Panc1 (cell line): ENCODE measurements at regions not wholly inside any gene's neighbourhood (a gene's known extent, or its start where the extent isn't known, plus 50 kb on each side); places are given as distances from the start of the nearest gene placed in this dataset.

Experiments used
- ATAC-seq: fragments of 200-7000 bp; cut with Tn5 transposase; 2 replicates; pipeline ENCODE4 v1.9.1; 2020; ENCODE audit warnings: mild to moderate bottlenecking, moderate library complexity
- BruUV-seq: library from RNA; stranded (reverse); fragments of 400-500 nt; replicated peaks from 2 replicates; lab custom pipeline; 2021; lab: Mats Ljungman, UMichigan
- CTCF ChIA-PET: fragments of 300-600 bp; sonication (Branson Sonifier 250); formaldehyde crosslinking; loops from one replicate; lab custom pipeline; 2022; ENCODE audit warnings: antibody characterized with exemption; lab: Charles Lee
- POLR2A ChIA-PET: fragments of 300-600 bp; sonication (Branson Sonifier 250); formaldehyde crosslinking; loops from one replicate; lab custom pipeline; 2022; ENCODE audit warnings: antibody characterized with exemption; lab: Charles Lee
- DNase-seq: peaks from one replicate; pipeline ENCODE4 v3.0.0-alpha.2; 2010; ENCODE audit warnings: low read depth, low spot score
- H3K27ac ChIP-seq: 2 replicates; pipeline ENCODE4 v1.5.1; 2011; ENCODE audit warnings: mild to moderate bottlenecking, low read length, inconsistent platforms
- H3K27me3 ChIP-seq: fragments of 200-500 bp; sonication (Bioruptor generic); 2 replicates; pipeline ENCODE4 v1.6.0; 2014; ENCODE audit warnings: low read length, inconsistent platforms; ENCODE audit not compliant: control insufficient read depth, insufficient read depth
- H3K36me3 ChIP-seq: fragments of 200-500 bp; sonication (Bioruptor generic); 2 replicates; pipeline ENCODE4 v1.5.1; 2014; ENCODE audit warnings: inconsistent platforms, mild to moderate bottlenecking, low read length, moderate library complexity; ENCODE audit not compliant: control insufficient read depth, insufficient read depth
- H3K4me1 ChIP-seq: 2 replicates; pipeline ENCODE4 v1.5.1; 2011; ENCODE audit warnings: inconsistent platforms, mild to moderate bottlenecking, low read length, moderate library complexity; ENCODE audit not compliant: control insufficient read depth, insufficient read depth
- H3K4me3 ChIP-seq, 2 experiments: 2 replicates each; pipeline ENCODE4 v1.5.1; 2011 to 2012; ENCODE audit warnings: low read depth in 2 of 2, low read length in 2 of 2, mild to moderate bottlenecking in 2 of 2, inconsistent platforms in 1 of 2, moderate library complexity in 1 of 2
- H3K9me3 ChIP-seq: fragments of 200-500 bp; sonication (Bioruptor generic); 2 replicates; pipeline ENCODE4 v1.5.1; 2014; ENCODE audit warnings: low read depth, mild to moderate bottlenecking, inconsistent platforms, low read length, moderate library complexity; ENCODE audit not compliant: control insufficient read depth, insufficient read depth
- POLR2AphosphoS5 ChIP-seq: IDR thresholded peaks from 2 replicates; pipeline ENCODE4 v1.6.1; 2012; ENCODE audit warnings: mild to moderate bottlenecking, low read depth, low read length, moderate library complexity
- SIN3A ChIP-seq: IDR thresholded peaks from 2 replicates; pipeline ENCODE4 v1.6.1; 2012; ENCODE audit warnings: low read depth, mild to moderate bottlenecking, low read length, moderate library complexity, borderline replicate concordance; ENCODE audit not compliant: insufficient read depth
- TCF7L2 ChIP-seq: IDR thresholded peaks from 2 replicates; pipeline ENCODE4 v1.6.1; 2011; ENCODE audit warnings: mild to moderate bottlenecking, low read depth, low read length, inconsistent platforms
- in situ Hi-C: cut with HindIII; loops from 2 replicates; pipeline ENCODE4 v1.10.0; 2016; ENCODE audit warnings: low sequenced_read_pairs, low pct_unique_long_range_greater_than_20kb
- intact Hi-C: fragments of 100-400 bp; cut with micrococcal nuclease; formaldehyde crosslinking; loops from one replicate; pipeline ENCODE4 v1.10.0; 2022; ENCODE audit not compliant: unreplicated experiment
- TF ChIP-seq, protein P1 (sequence below): fragments of 450-650 bp; IDR thresholded peaks from 2 replicates; pipeline ENCODE4 v1.5.1; 2017; ENCODE audit warnings: mild to moderate bottlenecking
- TF ChIP-seq, protein P2 (sequence below), 2 experiments: IDR thresholded peaks; 2 replicates each; pipeline ENCODE4 v1.6.1; 2011 to 2012; ENCODE audit warnings: low read depth in 2 of 2, control low read depth in 1 of 2, low read length in 1 of 2, mild to moderate bottlenecking in 1 of 2, moderate library complexity in 1 of 2; ENCODE audit not compliant: insufficient read depth in 1 of 2

DNA sequence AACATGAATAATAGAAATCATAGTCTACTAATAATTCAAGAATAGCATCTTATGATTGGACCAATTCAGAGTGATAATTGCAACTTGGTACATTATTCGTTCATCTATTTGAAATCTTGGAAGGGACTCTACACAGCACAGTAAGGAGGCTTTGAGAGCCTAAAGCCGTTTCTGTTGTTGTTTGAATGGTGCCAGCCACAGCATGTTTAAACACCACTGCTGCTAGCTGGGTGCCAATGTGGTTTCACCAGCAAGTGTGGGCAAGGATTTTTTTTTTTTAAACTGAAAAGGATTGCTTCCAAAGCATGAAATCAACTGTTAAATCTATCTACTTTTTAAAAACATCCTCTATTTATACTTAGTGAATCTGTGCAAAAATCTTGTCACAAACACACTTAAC, 253.9 kb upstream of the MAP3K1 start:
- intact Hi-C loops (no loop called here), in situ Hi-C loops (no loop called here)
- Histone ChIP-seq H3K4me3 (no peak overlapping the region), H3K36me3 (no peaks in the 10 kb centered on the region), H3K27ac (no peak overlapping the region), H3K4me1 (no peaks in the 10 kb centered on the region), H3K9me3 (no peaks in the 10 kb centered on the region), H3K27me3 (peaks cover 17% of the 10 kb centered on the region)
- POLR2A ChIA-PET = no interaction called here
- no TSS peak for BruUV-seq
- TF ChIP-seq SIN3A (no peak), POLR2AphosphoS5 (no peak), TCF7L2 (no peak)
- TF ChIP-seq, protein P1, sequence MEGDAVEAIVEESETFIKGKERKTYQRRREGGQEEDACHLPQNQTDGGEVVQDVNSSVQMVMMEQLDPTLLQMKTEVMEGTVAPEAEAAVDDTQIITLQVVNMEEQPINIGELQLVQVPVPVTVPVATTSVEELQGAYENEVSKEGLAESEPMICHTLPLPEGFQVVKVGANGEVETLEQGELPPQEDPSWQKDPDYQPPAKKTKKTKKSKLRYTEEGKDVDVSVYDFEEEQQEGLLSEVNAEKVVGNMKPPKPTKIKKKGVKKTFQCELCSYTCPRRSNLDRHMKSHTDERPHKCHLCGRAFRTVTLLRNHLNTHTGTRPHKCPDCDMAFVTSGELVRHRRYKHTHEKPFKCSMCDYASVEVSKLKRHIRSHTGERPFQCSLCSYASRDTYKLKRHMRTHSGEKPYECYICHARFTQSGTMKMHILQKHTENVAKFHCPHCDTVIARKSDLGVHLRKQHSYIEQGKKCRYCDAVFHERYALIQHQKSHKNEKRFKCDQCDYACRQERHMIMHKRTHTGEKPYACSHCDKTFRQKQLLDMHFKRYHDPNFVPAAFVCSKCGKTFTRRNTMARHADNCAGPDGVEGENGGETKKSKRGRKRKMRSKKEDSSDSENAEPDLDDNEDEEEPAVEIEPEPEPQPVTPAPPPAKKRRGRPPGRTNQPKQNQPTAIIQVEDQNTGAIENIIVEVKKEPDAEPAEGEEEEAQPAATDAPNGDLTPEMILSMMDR = no peak
- TF ChIP-seq, protein P2, sequence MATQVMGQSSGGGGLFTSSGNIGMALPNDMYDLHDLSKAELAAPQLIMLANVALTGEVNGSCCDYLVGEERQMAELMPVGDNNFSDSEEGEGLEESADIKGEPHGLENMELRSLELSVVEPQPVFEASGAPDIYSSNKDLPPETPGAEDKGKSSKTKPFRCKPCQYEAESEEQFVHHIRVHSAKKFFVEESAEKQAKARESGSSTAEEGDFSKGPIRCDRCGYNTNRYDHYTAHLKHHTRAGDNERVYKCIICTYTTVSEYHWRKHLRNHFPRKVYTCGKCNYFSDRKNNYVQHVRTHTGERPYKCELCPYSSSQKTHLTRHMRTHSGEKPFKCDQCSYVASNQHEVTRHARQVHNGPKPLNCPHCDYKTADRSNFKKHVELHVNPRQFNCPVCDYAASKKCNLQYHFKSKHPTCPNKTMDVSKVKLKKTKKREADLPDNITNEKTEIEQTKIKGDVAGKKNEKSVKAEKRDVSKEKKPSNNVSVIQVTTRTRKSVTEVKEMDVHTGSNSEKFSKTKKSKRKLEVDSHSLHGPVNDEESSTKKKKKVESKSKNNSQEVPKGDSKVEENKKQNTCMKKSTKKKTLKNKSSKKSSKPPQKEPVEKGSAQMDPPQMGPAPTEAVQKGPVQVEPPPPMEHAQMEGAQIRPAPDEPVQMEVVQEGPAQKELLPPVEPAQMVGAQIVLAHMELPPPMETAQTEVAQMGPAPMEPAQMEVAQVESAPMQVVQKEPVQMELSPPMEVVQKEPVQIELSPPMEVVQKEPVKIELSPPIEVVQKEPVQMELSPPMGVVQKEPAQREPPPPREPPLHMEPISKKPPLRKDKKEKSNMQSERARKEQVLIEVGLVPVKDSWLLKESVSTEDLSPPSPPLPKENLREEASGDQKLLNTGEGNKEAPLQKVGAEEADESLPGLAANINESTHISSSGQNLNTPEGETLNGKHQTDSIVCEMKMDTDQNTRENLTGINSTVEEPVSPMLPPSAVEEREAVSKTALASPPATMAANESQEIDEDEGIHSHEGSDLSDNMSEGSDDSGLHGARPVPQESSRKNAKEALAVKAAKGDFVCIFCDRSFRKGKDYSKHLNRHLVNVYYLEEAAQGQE (IDR thresholded peaks at IDR 0.05; ENCODE audit: insufficient read depth in 1 of 2, low read depth in 2 of 2, low read length in 1 of 2) = no peak
- CTCF ChIA-PET = no interaction called here
- ATAC-seq = no peak
- no peak for DNase-seq

DNA sequence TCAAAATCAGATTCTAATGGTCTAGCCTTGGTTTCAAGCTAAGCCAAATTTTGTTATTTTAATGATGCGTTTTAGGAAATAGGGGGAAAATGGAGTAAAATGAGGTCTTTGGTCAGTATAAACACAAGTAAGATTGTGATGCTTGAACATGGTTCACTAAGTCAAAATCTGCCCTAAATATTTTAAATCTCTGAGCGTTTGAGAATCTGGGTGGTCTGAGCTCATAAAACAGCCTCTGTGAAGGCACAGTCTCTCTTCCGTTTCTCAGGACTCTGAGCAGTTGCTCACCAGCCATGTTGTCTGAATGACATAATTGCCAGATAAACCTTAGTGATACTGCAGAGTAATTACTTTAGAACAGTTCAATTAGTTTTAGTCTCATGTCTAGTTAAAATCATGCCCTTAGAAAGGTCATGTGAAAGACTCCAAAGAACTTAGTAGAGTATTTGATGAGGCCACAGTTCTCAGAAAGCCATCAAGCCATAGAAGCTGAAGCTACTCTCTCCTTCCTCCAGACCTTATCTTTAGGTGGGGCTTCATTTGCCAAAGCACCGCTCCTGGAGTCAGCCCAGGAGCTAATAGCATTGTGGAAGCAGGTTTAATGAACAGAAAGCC, 257.1 kb upstream of the MAP3K1 start:
- no peaks in the 10 kb centered on the region for H3K9me3 ChIP-seq
- BruUV-seq = no TSS peak
- no peak for DNase-seq
- H3K27ac ChIP-seq = no peak overlapping the region
- TF ChIP-seq POLR2AphosphoS5 (no peak), TCF7L2 (no peak)
- ChIA-PET POLR2A (no interaction called here), CTCF (no interaction called here)
- no peaks in the 10 kb centered on the region for H3K36me3 ChIP-seq
- ATAC-seq = no peak
- H3K4me1 ChIP-seq = no peaks in the 10 kb centered on the region
- intact Hi-C loops = no loop called here
- in situ Hi-C loops = no loop called here
- no peak overlapping the region for H3K4me3 ChIP-seq
- peaks cover 10% of the 10 kb centered on the region for H3K27me3 ChIP-seq

DNA sequence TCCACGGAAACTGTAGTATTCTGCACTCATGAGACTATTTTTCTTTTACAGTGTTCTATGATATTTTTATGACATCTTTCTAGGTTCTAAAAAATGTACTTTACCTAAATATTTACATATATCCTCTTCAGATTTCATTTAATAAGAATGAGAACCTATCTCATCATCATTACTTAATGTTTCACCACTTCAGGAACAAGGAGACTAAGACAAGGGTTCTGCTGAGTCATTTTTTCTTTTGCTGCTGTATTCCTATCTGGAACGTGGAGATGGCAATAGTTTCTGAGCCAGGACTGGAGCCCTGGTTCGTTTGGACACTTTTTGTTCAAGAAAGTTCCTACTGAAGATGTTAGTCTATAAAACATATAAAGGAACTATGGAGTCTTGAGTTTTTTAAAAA, 258.2 kb upstream of the MAP3K1 start:
- DNase-seq (no peak), ATAC-seq (no peak)
- no peak overlapping the region for H3K27ac ChIP-seq
- in situ Hi-C loops (no loop called here), intact Hi-C loops (no loop called here)
- ChIA-PET CTCF (no interaction called here), POLR2A (no interaction called here)
- H3K27me3 ChIP-seq = peaks cover 10% of the 10 kb centered on the region
- no peaks in the 10 kb centered on the region for H3K9me3 ChIP-seq
- no peaks in the 10 kb centered on the region for H3K4me1 ChIP-seq
- no peak overlapping the region for H3K4me3 ChIP-seq
- TF ChIP-seq TCF7L2 (no peak), POLR2AphosphoS5 (no peak), SIN3A (no peak)
- TF ChIP-seq, protein P1 = no peak
- TF ChIP-seq, protein P2 (IDR thresholded peaks at IDR 0.05; ENCODE audit: insufficient read depth in 1 of 2, low read depth in 2 of 2, low read length in 1 of 2) = no peak
- no TSS peak for BruUV-seq
- no peaks in the 10 kb centered on the region for H3K36me3 ChIP-seq
